DND-41 (cell line): ENCODE measurements at regions not wholly inside any gene's neighbourhood (a gene's known extent, or its start where the extent isn't known, plus 50 kb on each side); places are given as distances from the start of the nearest gene placed in this dataset.

ENCODE experiments used
- ATAC-seq: fragments of 200-7000 bp; cut with Tn5 transposase; 3 replicates; pipeline ENCODE4 v1.9.1; 2021; ENCODE audit warnings: low read depth; ENCODE audit not compliant: insufficient read depth
- DNase-seq: peaks from one replicate; pipeline ENCODE4 v3.0.0-alpha.2; 2020
- H2AFZ ChIP-seq: 2 replicates; pipeline ENCODE4 v1.6.0; 2012; ENCODE audit warnings: low read depth, low read length
- H3K27ac ChIP-seq: 2 replicates; pipeline ENCODE4 v1.5.1; 2012; ENCODE audit warnings: low read length, inconsistent platforms
- H3K27me3 ChIP-seq: fragments of 200-600 bp; sonication (generic); 2 replicates; pipeline ENCODE4 v1.6.0; 2012; ENCODE audit warnings: low read length, mild to moderate bottlenecking, inconsistent platforms; ENCODE audit not compliant: insufficient read depth, poor library complexity
- H3K36me3 ChIP-seq: 2 replicates; pipeline ENCODE4 v1.5.1; 2012; ENCODE audit warnings: low read length, inconsistent platforms; ENCODE audit not compliant: insufficient read depth
- H3K4me1 ChIP-seq: 2 replicates; pipeline ENCODE4 v1.5.1; 2012; ENCODE audit warnings: mild to moderate bottlenecking, low read length; ENCODE audit not compliant: insufficient read depth
- H3K4me2 ChIP-seq: 2 replicates; pipeline ENCODE4 v1.6.0; 2012; ENCODE audit warnings: mild to moderate bottlenecking, moderate library complexity, low read length, inconsistent platforms; ENCODE audit not compliant: insufficient read depth
- H3K4me3 ChIP-seq, 2 experiments: fragments of 200-600 bp in 1 of 2; shearing (Covaris generic) in 1 of 2; 2 replicates each; pipeline ENCODE4 v1.5.1; 2012 to 2016; ENCODE audit warnings: inconsistent platforms in 2 of 2, low read length in 2 of 2, mild to moderate bottlenecking in 2 of 2, low read depth in 1 of 2, moderate library complexity in 1 of 2
- H3K79me2 ChIP-seq: 2 replicates; pipeline ENCODE4 v1.6.0; 2012; ENCODE audit warnings: low read length, inconsistent platforms; ENCODE audit not compliant: insufficient read depth
- H3K9ac ChIP-seq: 2 replicates; pipeline ENCODE4 v1.6.0; 2012; ENCODE audit warnings: low read depth, mild to moderate bottlenecking, inconsistent platforms, low read length, moderate library complexity
- H3K9me3 ChIP-seq: 2 replicates; pipeline ENCODE4 v1.5.1; 2012; ENCODE audit warnings: low read length, moderate library complexity, mild to moderate bottlenecking, inconsistent platforms; ENCODE audit not compliant: insufficient read depth, severe bottlenecking
- H4K20me1 ChIP-seq: 2 replicates; pipeline ENCODE4 v1.6.0; 2012; ENCODE audit warnings: low read length; ENCODE audit not compliant: insufficient read depth
- CTCF ChIP-seq: IDR thresholded peaks from 2 replicates; pipeline ENCODE4 v1.5.1; 2012; ENCODE audit warnings: borderline replicate concordance, low read length, moderate library complexity, mild to moderate bottlenecking; ENCODE audit not compliant: poor library complexity, severe bottlenecking; ENCODE audit errors: extremely low read depth
- EZH2 ChIP-seq: IDR thresholded peaks from 3 replicates; pipeline ENCODE4 v1.6.1; 2012; ENCODE audit warnings: borderline replicate concordance, low read depth, mild to moderate bottlenecking, moderate library complexity, low read length, inconsistent platforms; ENCODE audit not compliant: severe bottlenecking

- H3K9ac ChIP-seq = no peak overlapping the region
- no peak overlapping the region for H3K4me3 ChIP-seq
- DNase-seq (no peak), ATAC-seq (no peak)
- H3K36me3 ChIP-seq = no peaks in the 10 kb centered on the region
- no peaks in the 10 kb centered on the region for H3K4me1 ChIP-seq
- no peak overlapping the region for H3K27ac ChIP-seq
- no peaks in the 10 kb centered on the region for H3K27me3 ChIP-seq
- TF ChIP-seq CTCF (no peak), EZH2 (no peak)
- no peak overlapping the region for H2AFZ ChIP-seq
- H3K4me2 ChIP-seq = no peak overlapping the region
- H3K9me3 ChIP-seq = no peaks in the 10 kb centered on the region
- H4K20me1 ChIP-seq = no peaks in the 10 kb centered on the region
- H3K79me2 ChIP-seq = no peaks in the 10 kb centered on the region
Measured at GRCh38 chr6:91877994-91878393, 1291.1 kb upstream of the MAP3K7 start.

GRCh38 chr6:91874971-91875370, 1288.1 kb upstream of the MAP3K7 start:
- H3K27me3 ChIP-seq = no peaks in the 10 kb centered on the region
- H3K27ac ChIP-seq = no peak overlapping the region
- no peak overlapping the region for H3K9ac ChIP-seq
- no peaks in the 10 kb centered on the region for H3K79me2 ChIP-seq
- no peak for TF ChIP-seq EZH2
- no peak for TF ChIP-seq CTCF
- no peak overlapping the region for H3K4me2 ChIP-seq
- no peak overlapping the region for H3K4me3 ChIP-seq
- no peak for DNase-seq
- H3K36me3 ChIP-seq = no peaks in the 10 kb centered on the region
- no peaks in the 10 kb centered on the region for H3K9me3 ChIP-seq
- no peaks in the 10 kb centered on the region for H3K4me1 ChIP-seq
- no peak overlapping the region for H2AFZ ChIP-seq
- no peak for ATAC-seq
- H4K20me1 ChIP-seq = no peaks in the 10 kb centered on the region

GRCh38 chr6:91868539-91869202, 1281.8 kb upstream of the MAP3K7 start:
- Histone ChIP-seq H3K79me2 (no peaks in the 10 kb centered on the region), H4K20me1 (no peaks in the 10 kb centered on the region), H3K27me3 (no peaks in the 10 kb centered on the region), H3K27ac (no peak overlapping the region), H3K4me2 (no peak overlapping the region), H3K9me3 (no peaks in the 10 kb centered on the region), H3K4me1 (no peaks in the 10 kb centered on the region), H2AFZ (no peak overlapping the region), H3K9ac (no peak overlapping the region), H3K4me3 (no peak overlapping the region), H3K36me3 (no peaks in the 10 kb centered on the region)
- ATAC-seq = no peak
- TF ChIP-seq CTCF = no peak
- TF ChIP-seq EZH2 = no peak
- no peak for DNase-seq
